Thoracic aorta (tissue), 2 donors: ENCODE measurements at regions not wholly inside any gene's neighbourhood (a gene's known extent, or its start where the extent isn't known, plus 50 kb on each side); places are given as distances from the start of the nearest gene placed in this dataset.

Source experiments
- ATAC-seq: fragments of 150-250 bp; one replicate; pipeline ENCODE4 v1.8.0; 2017; ENCODE audit warnings: low read depth; ENCODE audit not compliant: insufficient number of reproducible peaks, low FRiP score
- DNase-seq: peaks from one replicate; pipeline ENCODE4 v3.0.0-alpha.2; 2020; ENCODE audit warnings: low spot score
- H3K27ac ChIP-seq, 2 donors: fragments of 200-600 bp; sonication (generic); 1 replicate in 1 of 2; 2 replicates in 1 of 2; pipeline ENCODE4 v1.5.1; 2016; ENCODE audit warnings: mild to moderate bottlenecking in 2 of 2, moderate library complexity in 2 of 2
- H3K27me3 ChIP-seq: fragments of 200-600 bp; sonication (generic); replicated peaks from 2 replicates; pipeline ENCODE4 v1.6.0; 2016; ENCODE audit warnings: mild to moderate bottlenecking; ENCODE audit not compliant: insufficient read depth
- H3K36me3 ChIP-seq: fragments of 200-600 bp; sonication (generic); one replicate; pipeline ENCODE4 v1.5.1; 2016
- H3K4me1 ChIP-seq, 2 donors: fragments of 200-600 bp; sonication (generic); 1 replicate in 1 of 2; 2 replicates in 1 of 2; pipeline versions ENCODE4 v1.5.1 to v1.6.0; 2016; ENCODE audit warnings: low read depth in 2 of 2, mild to moderate bottlenecking in 1 of 2; ENCODE audit not compliant: control insufficient read depth in 1 of 2
- H3K4me3 ChIP-seq: fragments of 200-600 bp; sonication (generic); 2 replicates; pipeline ENCODE4 v1.5.1; 2016; ENCODE audit warnings: mild to moderate bottlenecking
- H3K9me3 ChIP-seq: fragments of 200-600 bp; sonication (generic); 2 replicates; pipeline ENCODE4 v1.5.1; 2016
- TF ChIP-seq, protein P1 (sequence below): fragments of 200-600 bp; sonication (generic); IDR thresholded peaks from one replicate; pipeline ENCODE4 v1.5.1; 2019; ENCODE audit warnings: antibody characterized with exemption

DNA sequence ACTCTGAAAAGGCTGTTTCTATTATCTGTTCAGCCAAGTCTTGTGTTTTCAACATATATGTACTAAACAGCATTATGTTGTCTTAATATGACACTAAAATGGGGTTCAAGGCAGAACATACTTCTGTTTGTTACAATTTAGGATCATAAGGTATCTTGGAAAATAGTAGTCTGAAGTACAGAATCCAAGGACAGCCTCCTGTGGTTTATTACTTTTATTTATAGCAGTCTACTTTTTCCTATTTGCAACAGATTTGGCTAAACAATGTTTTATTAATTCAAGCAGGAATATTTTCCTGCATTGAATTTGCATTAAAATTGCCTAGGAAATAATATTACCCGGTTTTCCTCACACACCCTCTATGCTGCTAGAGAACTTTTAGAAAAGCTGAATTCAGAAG is 67.7 kb downstream of the PLEKHG1 start:
- Histone ChIP-seq H3K4me3 (no peak overlapping the region), H3K27ac (peak overlapping the region in 1 of 2 donors; percentile 5), H3K9me3 (no peaks in the 10 kb centered on the region), H3K36me3 (no peaks in the 10 kb centered on the region), H3K27me3 (no peaks in the 10 kb centered on the region), H3K4me1 (peaks cover 14 to 32% of the 10 kb centered on the region in 2 donors)
- ATAC-seq (no peak), DNase-seq (no peak)
- TF ChIP-seq, protein P1, sequence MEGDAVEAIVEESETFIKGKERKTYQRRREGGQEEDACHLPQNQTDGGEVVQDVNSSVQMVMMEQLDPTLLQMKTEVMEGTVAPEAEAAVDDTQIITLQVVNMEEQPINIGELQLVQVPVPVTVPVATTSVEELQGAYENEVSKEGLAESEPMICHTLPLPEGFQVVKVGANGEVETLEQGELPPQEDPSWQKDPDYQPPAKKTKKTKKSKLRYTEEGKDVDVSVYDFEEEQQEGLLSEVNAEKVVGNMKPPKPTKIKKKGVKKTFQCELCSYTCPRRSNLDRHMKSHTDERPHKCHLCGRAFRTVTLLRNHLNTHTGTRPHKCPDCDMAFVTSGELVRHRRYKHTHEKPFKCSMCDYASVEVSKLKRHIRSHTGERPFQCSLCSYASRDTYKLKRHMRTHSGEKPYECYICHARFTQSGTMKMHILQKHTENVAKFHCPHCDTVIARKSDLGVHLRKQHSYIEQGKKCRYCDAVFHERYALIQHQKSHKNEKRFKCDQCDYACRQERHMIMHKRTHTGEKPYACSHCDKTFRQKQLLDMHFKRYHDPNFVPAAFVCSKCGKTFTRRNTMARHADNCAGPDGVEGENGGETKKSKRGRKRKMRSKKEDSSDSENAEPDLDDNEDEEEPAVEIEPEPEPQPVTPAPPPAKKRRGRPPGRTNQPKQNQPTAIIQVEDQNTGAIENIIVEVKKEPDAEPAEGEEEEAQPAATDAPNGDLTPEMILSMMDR = no peak

DNA sequence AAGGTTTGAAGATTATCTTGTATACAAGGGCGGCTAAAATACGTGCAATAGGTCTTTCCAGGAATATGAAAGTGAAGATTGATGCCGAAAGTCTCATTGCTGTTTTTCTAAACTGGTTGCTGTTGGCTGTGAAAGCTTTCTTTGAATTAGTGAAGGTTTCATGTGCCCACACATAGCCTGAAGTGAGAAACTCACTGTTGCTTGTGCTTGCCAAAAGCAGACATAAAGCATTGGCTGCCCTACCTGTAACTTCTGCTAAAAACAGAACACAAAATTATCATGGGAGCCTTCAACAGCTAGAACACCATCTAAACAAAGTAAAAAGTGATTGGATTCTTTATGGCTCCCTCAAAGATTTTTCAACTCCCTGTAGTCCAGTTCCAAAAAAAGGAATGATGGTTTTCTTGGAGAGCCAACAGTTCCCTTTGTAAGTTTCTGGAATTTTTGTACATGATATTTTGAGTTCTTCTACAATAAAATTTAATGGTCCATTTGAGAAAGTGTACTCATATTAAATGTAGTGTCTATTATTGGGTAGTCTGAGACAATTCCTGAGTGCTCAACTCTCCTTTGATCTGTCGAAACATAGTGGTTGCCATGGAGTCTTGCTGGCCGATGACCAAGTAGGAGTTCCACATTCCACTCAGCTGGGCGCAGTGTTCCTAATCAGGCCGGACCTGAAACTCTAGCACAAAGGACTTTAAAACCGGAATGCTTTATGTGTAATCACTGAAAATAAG is 68.5 kb downstream of the PLEKHG1 start:
- TF ChIP-seq, protein P1 = peak; percentile 11
- DNase-seq = peak; percentile 73
- Histone ChIP-seq H3K4me3 (no peak overlapping the region), H3K4me1 (peaks cover 14 to 37% of the 10 kb centered on the region in 2 donors), H3K27ac (peak overlapping the region; percentile 5 to 70), H3K36me3 (no peaks in the 10 kb centered on the region), H3K9me3 (no peaks in the 10 kb centered on the region), H3K27me3 (no peaks in the 10 kb centered on the region)
- ATAC-seq = no peak

DNA sequence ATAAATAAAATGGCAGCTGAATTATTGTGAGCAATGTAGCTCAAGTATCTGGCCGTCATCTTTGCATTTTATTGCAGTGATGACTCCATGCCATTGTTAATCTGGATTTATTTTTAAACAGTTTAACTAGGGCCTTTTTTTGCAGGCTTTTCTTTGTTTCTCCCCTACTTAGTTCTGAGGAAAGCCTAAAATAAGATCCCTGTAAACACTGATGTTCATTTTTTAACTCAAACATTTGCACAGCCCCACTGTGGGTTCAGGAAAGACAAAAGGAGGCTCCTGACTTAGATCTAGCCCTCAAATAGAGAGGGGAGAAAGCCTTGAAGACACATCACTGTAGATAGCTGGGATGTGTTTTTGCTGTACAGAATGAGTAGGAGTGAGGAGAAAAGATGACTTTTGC is 69.2 kb downstream of the PLEKHG1 start:
- Histone ChIP-seq H3K27ac (peak overlapping the region; percentile 62 to 70), H3K9me3 (no peaks in the 10 kb centered on the region), H3K4me3 (no peak overlapping the region), H3K27me3 (no peaks in the 10 kb centered on the region), H3K4me1 (peaks cover 14 to 42% of the 10 kb centered on the region in 2 donors), H3K36me3 (no peaks in the 10 kb centered on the region)
- TF ChIP-seq, protein P1 = no peak
- no peak for ATAC-seq
- DNase-seq = no peak

DNA sequence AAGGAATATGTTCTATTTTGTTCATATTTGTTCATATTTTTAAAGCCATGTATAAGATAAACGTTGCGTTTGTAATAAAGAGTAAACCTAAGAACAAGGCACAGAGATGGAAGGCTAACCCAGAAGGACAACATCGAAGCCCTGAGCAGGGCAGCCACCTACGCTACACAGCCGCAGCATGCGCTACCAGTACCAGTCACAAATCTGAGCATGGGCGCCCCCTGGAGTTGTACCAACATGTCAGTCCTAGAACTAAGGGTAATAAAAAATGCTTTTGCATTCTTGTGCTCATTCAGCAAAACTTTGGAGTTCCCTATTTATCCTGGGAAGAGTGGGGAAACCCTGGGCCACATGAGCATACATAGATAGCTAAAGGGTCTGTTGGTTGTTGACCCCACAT is 70.6 kb downstream of the PLEKHG1 start:
- no peak overlapping the region for H3K4me3 ChIP-seq
- H3K27ac ChIP-seq = no peak overlapping the region
- no peaks in the 10 kb centered on the region for H3K9me3 ChIP-seq
- H3K36me3 ChIP-seq = no peaks in the 10 kb centered on the region
- DNase-seq = no peak
- H3K4me1 ChIP-seq = peaks cover 14 to 42% of the 10 kb centered on the region in 2 donors
- TF ChIP-seq, protein P1 = no peak
- H3K27me3 ChIP-seq = no peaks in the 10 kb centered on the region
- ATAC-seq = no peak

DNA sequence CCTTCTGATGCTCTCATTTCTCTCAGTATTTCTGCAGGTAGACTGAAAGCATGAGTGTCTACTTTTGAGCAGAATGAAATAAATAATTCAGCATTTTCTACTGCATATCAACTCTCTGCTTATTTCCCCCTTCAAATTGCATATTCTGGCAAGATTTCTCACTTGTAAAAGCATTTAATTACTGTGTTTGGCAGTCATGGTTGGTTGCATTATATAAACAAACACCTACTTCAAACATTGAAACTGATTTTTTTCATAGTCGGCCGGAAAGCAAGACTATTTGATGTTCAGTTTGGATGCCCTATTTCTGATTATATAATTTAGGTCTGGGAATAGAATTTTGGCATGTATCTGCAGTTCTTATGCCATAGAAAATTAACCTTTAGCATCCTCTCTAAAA is 73.1 kb downstream of the PLEKHG1 start:
- TF ChIP-seq, protein P1 = no peak
- Histone ChIP-seq H3K27ac (no peak overlapping the region), H3K4me3 (no peak overlapping the region)

More for the DNA sequence above, 73.1 kb downstream of the PLEKHG1 start:
- ATAC-seq (no peak), DNase-seq (no peak)
- Histone ChIP-seq H3K9me3 (no peaks in the 10 kb centered on the region), H3K36me3 (peaks cover 3% of the 10 kb centered on the region), H3K4me1 (peaks cover 8 to 30% of the 10 kb centered on the region in 2 donors), H3K27me3 (no peaks in the 10 kb centered on the region)
